GM12873 (cell line): ENCODE measurements at regions not wholly inside any gene's neighbourhood (a gene's known extent, or its start where the extent isn't known, plus 50 kb on each side); places are given as distances from the start of the nearest gene placed in this dataset.

Experiments used
- CTCF ChIP-seq: IDR thresholded peaks from 2 replicates; pipeline ENCODE4 v1.5.1; 2012; ENCODE audit warnings: low read depth, mild to moderate bottlenecking, moderate library complexity, low read length, control low read depth; ENCODE audit not compliant: insufficient read depth; ENCODE audit errors: missing control alignments

GRCh38 chr6:14620522-14620921 is 502.9 kb downstream of the CD83 start:
- no peak for TF ChIP-seq CTCF

GRCh38 chr6:14621518-14621917 is 503.9 kb downstream of the CD83 start:
- no peak for TF ChIP-seq CTCF

- TF ChIP-seq CTCF: no peak
These were observed 504.5 kb downstream of the CD83 start for GRCh38 chr6:14622085-14622484.

GRCh38 chr6:14622909-14623505 is 505.4 kb downstream of the CD83 start:
- no peak for TF ChIP-seq CTCF

GRCh38 chr6:14625173-14625895 is 507.8 kb downstream of the CD83 start:
- no peak for TF ChIP-seq CTCF

- TF ChIP-seq CTCF: no peak
These were observed 509.0 kb downstream of the CD83 start for GRCh38 chr6:14626556-14626955.

GRCh38 chr6:14630016-14630415 is 512.4 kb downstream of the CD83 start:
- TF ChIP-seq CTCF: no peak
